Karpas-422 (cell line): ENCODE measurements at regions not wholly inside any gene's neighbourhood (a gene's known extent, or its start where the extent isn't known, plus 50 kb on each side); places are given as distances from the start of the nearest gene placed in this dataset.
"Not testable (repeated sequence)": the region's sequence is repeated elsewhere in the genome, so short reads cannot be mapped to it uniquely, and the experiment has no call there.

Source experiments
- DNase-seq: peaks from one replicate; pipeline ENCODE4 v3.0.0-alpha.2; 2015
- H2AFZ ChIP-seq: fragments of 200-600 bp; sonication (generic); 2 replicates; pipeline ENCODE4 v1.6.1; 2014; ENCODE audit warnings: antibody characterized with exemption, low read length, mixed read lengths
- H3K27ac ChIP-seq: fragments of 200-600 bp; sonication (generic); 2 replicates; pipeline ENCODE4 v1.5.1; 2014; ENCODE audit warnings: mild to moderate bottlenecking, low read length, moderate library complexity
- H3K27me3 ChIP-seq: fragments of 200-600 bp; sonication (generic); 2 replicates; pipeline ENCODE4 v1.6.1; 2014; ENCODE audit warnings: low read length, mixed read lengths
- H3K36me3 ChIP-seq: fragments of 200-600 bp; sonication (generic); 2 replicates; pipeline ENCODE4 v1.6.1; 2014; ENCODE audit warnings: low read length, mixed read lengths; ENCODE audit not compliant: insufficient read depth
- H3K4me1 ChIP-seq: fragments of 200-600 bp; sonication (generic); 2 replicates; pipeline ENCODE4 v1.6.1; 2014; ENCODE audit warnings: mild to moderate bottlenecking, low read length, mixed read lengths
- H3K4me2 ChIP-seq: fragments of 200-600 bp; sonication (generic); 2 replicates; pipeline ENCODE4 v1.6.1; 2014; ENCODE audit warnings: low read length, low read depth, mild to moderate bottlenecking; ENCODE audit not compliant: poor library complexity, severe bottlenecking
- H3K4me3 ChIP-seq: fragments of 200-600 bp; sonication (generic); 2 replicates; pipeline ENCODE4 v1.5.1; 2014; ENCODE audit warnings: mild to moderate bottlenecking, antibody characterized with exemption, low read length, mixed read lengths
- H3K79me2 ChIP-seq: fragments of 200-600 bp; sonication (generic); 2 replicates; pipeline ENCODE4 v1.6.1; 2014; ENCODE audit warnings: mild to moderate bottlenecking, low read length, mixed read lengths
- H3K9ac ChIP-seq: fragments of 200-600 bp; sonication (generic); 2 replicates; pipeline ENCODE4 v1.6.0; 2014; ENCODE audit warnings: low read length
- H3K9me2 ChIP-seq: fragments of 200-600 bp; sonication (generic), shearing (Covaris generic); replicated peaks from 2 replicates; pipeline ENCODE4 v1.6.0; 2014; ENCODE audit warnings: mild to moderate bottlenecking, low read length, moderate library complexity; ENCODE audit not compliant: insufficient read depth
- H3K9me3 ChIP-seq: fragments of 300-700, 200-600 bp; sonication (generic); 2 replicates; pipeline ENCODE4 v1.6.1; 2014; ENCODE audit warnings: low read length, mixed read lengths
- H4K20me1 ChIP-seq: fragments of 200-600 bp; sonication (generic); 2 replicates; pipeline ENCODE4 v1.6.1; 2014; ENCODE audit warnings: mild to moderate bottlenecking, antibody characterized with exemption, low read length, low read depth; ENCODE audit not compliant: insufficient read depth

DNA sequence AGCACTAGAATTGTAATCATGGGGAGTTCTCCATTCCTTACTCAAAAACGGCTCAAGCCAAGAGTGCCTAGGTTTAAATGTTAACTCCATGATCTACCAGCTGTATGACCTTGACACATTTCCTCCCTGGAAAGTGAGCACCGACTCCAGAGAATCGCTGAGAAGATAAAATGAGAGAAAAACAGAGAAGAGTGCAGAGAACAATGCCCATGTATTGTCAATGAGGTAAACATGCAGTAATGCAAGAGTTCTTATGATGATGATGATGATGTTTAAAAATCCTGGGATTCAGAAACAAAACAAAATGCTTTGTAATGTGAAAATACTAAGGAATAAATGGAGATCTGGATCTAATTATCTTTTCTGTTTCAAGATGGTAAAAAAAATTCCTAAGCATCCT lies 64.8 kb upstream of the BEND6 start:
- no peaks in the 10 kb centered on the region for H3K36me3 ChIP-seq
- H3K79me2 ChIP-seq = no peaks in the 10 kb centered on the region
- no peaks in the 10 kb centered on the region for H4K20me1 ChIP-seq
- H2AFZ ChIP-seq = no peak overlapping the region
- no peaks in the 10 kb centered on the region for H3K9me3 ChIP-seq
- no peak overlapping the region for H3K4me3 ChIP-seq
- no peak overlapping the region for H3K27ac ChIP-seq
- no peak for DNase-seq
- H3K4me1 ChIP-seq = peaks cover 5% of the 10 kb centered on the region
- no peaks in the 10 kb centered on the region for H3K27me3 ChIP-seq
- H3K9me2 ChIP-seq = no peaks in the 10 kb centered on the region
- H3K4me2 ChIP-seq = no peak overlapping the region
- no peak overlapping the region for H3K9ac ChIP-seq

DNA sequence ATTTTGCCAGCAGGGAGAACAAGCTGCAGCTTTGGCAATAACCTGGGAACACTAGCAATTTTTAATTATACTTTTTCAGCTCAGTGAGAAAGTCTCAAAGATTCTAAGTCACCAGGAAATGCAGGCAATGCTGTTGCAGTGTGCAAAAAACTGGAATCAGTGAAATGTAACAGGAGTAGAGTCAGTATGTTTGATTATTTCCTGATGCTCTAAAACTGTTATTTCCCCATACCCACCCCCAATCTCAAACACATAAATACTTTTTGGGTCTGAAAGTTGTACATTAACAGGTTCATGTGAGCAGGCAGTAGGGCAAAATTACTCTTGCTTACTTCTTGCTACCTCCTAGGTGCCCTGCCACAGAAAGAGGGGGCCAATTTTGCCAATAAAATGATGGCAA lies 65.4 kb upstream of the BEND6 start:
- Histone ChIP-seq H3K4me3 (no peak overlapping the region), H3K4me1 (peaks cover 5% of the 10 kb centered on the region), H3K79me2 (no peaks in the 10 kb centered on the region), H3K27ac (no peak overlapping the region), H2AFZ (no peak overlapping the region), H3K9ac (no peak overlapping the region), H3K27me3 (no peaks in the 10 kb centered on the region), H3K9me3 (no peaks in the 10 kb centered on the region), H3K9me2 (no peaks in the 10 kb centered on the region), H4K20me1 (no peaks in the 10 kb centered on the region), H3K36me3 (no peaks in the 10 kb centered on the region), H3K4me2 (no peak overlapping the region)
- no peak for DNase-seq

- no peak overlapping the region for H3K27ac ChIP-seq
- H3K4me2 ChIP-seq = no peak overlapping the region
- H3K79me2 ChIP-seq = no peaks in the 10 kb centered on the region
- H3K9ac ChIP-seq = no peak overlapping the region
- H2AFZ ChIP-seq = no peak overlapping the region
- peaks cover 5% of the 10 kb centered on the region for H3K4me1 ChIP-seq
- no peak overlapping the region for H3K4me3 ChIP-seq
- no peaks in the 10 kb centered on the region for H4K20me1 ChIP-seq
- no peaks in the 10 kb centered on the region for H3K27me3 ChIP-seq
- no peaks in the 10 kb centered on the region for H3K36me3 ChIP-seq
- no peak for DNase-seq
- no peaks in the 10 kb centered on the region for H3K9me2 ChIP-seq
- H3K9me3 ChIP-seq = no peaks in the 10 kb centered on the region
Measured at GRCh38 chr6:56888687-56889086, 66.2 kb upstream of the BEND6 start.

- no peak overlapping the region for H3K4me2 ChIP-seq
- H2AFZ ChIP-seq = no peak overlapping the region
- no peaks in the 10 kb centered on the region for H3K79me2 ChIP-seq
- H3K4me1 ChIP-seq = peaks cover 5% of the 10 kb centered on the region
- no peaks in the 10 kb centered on the region for H3K36me3 ChIP-seq
- DNase-seq = no peak
- no peaks in the 10 kb centered on the region for H3K27me3 ChIP-seq
- H3K9ac ChIP-seq = no peak overlapping the region
- H4K20me1 ChIP-seq = no peaks in the 10 kb centered on the region
- no peak overlapping the region for H3K4me3 ChIP-seq
- no peaks in the 10 kb centered on the region for H3K9me3 ChIP-seq
- H3K9me2 ChIP-seq = no peaks in the 10 kb centered on the region
- no peak overlapping the region for H3K27ac ChIP-seq
Measured at GRCh38 chr6:56887086-56887485, 67.8 kb upstream of the BEND6 start.

DNA sequence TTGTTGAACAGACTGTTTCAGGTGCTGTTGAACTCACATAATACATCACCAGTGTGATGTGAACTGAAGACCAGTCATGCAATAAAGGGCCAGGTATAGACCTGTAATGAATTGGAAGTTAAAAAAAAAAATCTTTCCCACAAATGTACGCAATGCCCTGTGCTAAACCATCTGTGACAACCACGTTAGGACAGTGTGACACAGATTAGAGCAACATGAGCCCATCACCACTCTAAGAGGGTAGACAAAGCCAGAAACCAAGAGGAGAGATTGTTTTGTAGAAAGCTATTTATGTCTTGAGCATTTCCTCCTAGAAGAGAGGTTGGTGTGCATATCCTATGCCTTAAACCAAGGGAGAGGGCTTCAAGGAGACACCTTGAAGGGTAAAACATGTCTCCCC lies 77.0 kb upstream of the BEND6 start:
- Histone ChIP-seq H3K4me3 (no peak overlapping the region), H3K4me2 (no peak overlapping the region), H2AFZ (no peak overlapping the region), H3K27ac (no peak overlapping the region), H3K79me2 (no peaks in the 10 kb centered on the region), H3K27me3 (no peaks in the 10 kb centered on the region), H3K9me2 (no peaks in the 10 kb centered on the region), H3K9ac (no peak overlapping the region), H3K4me1 (no peaks in the 10 kb centered on the region), H3K9me3 (no peaks in the 10 kb centered on the region), H3K36me3 (no peaks in the 10 kb centered on the region), H4K20me1 (no peaks in the 10 kb centered on the region)
- no peak for DNase-seq

DNA sequence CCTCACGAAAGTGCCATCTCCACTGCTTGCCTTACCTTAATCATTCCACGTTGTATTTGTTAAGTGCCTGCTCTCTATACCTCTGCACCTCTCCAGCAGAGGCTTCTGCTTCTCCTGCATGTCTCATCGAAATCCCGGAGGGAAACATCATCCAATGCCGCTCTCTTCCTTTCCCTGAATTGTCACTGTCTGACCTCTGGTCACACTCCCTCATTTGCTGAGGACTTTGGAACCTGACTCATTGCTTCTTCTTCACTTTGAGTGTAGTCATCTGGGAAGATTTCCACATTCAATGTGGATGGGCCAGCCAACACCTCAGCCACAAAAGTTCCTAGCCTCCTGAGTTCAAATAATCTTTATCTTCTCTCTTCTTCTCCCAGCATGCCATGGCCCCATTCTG lies 78.9 kb upstream of the BEND6 start:
- H3K36me3 ChIP-seq = no peaks in the 10 kb centered on the region
- H3K79me2 ChIP-seq = no peaks in the 10 kb centered on the region
- H2AFZ ChIP-seq = no peak overlapping the region
- H3K27ac ChIP-seq = no peak overlapping the region
- H3K9me3 ChIP-seq = no peaks in the 10 kb centered on the region
- no peak overlapping the region for H3K4me3 ChIP-seq
- no peak for DNase-seq
- H3K9me2 ChIP-seq = no peaks in the 10 kb centered on the region
- no peaks in the 10 kb centered on the region for H3K27me3 ChIP-seq
- no peak overlapping the region for H3K9ac ChIP-seq
- no peaks in the 10 kb centered on the region for H3K4me1 ChIP-seq
- H3K4me2 ChIP-seq = no peak overlapping the region
- no peaks in the 10 kb centered on the region for H4K20me1 ChIP-seq

- Histone ChIP-seq H3K27me3 (no peaks in the 10 kb centered on the region), H3K9ac (no peak overlapping the region), H3K4me2 (no peak overlapping the region), H3K4me3 (no peak overlapping the region), H3K4me1 (no peaks in the 10 kb centered on the region), H3K9me3 (no peaks in the 10 kb centered on the region), H3K27ac (no peak overlapping the region), H3K9me2 (no peaks in the 10 kb centered on the region), H3K79me2 (no peaks in the 10 kb centered on the region), H3K36me3 (no peaks in the 10 kb centered on the region), H4K20me1 (no peaks in the 10 kb centered on the region), H2AFZ (no peak overlapping the region)
- no peak for DNase-seq
Measured at GRCh38 chr6:56875523-56875922, 79.4 kb upstream of the BEND6 start.

- Histone ChIP-seq H3K4me3 (no peak overlapping the region), H4K20me1 (no peaks in the 10 kb centered on the region), H3K9me3 (no peaks in the 10 kb centered on the region), H3K4me1 (no peaks in the 10 kb centered on the region), H3K27ac (no peak overlapping the region), H3K27me3 (no peaks in the 10 kb centered on the region), H3K4me2 (no peak overlapping the region), H3K36me3 (no peaks in the 10 kb centered on the region), H3K9me2 (no peaks in the 10 kb centered on the region), H3K9ac (no peak overlapping the region), H2AFZ (no peak overlapping the region), H3K79me2 (no peaks in the 10 kb centered on the region)
- DNase-seq = no peak
Measured at GRCh38 chr6:56874328-56874727, 80.6 kb upstream of the BEND6 start.

DNA sequence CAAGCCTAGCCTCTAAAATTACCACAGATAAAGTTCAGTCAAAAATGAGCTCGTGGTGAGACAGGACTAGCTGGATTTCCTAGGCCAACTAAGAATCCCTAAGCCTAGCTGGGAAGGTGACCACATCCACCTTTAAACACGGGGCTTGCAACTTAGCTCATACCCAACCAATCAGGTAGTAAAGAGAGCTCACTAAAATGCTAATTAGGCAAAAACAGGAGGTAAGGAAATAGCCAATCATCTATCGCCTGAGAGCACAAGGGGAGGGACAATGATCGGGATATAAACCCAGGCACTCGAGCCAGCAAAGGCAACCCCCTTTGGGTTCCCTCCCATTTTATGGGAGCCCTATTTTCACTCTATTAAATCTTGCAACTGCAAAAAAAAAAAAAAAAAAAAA lies 84.9 kb upstream of the BEND6 start:
- H2AFZ ChIP-seq, H3K4me2 ChIP-seq, H3K27me3 ChIP-seq, H3K27ac ChIP-seq, H3K4me1 ChIP-seq, H3K9me3 ChIP-seq, H3K9me2 ChIP-seq, H3K79me2 ChIP-seq, H3K4me3 ChIP-seq, H3K36me3 ChIP-seq, H3K9ac ChIP-seq, DNase-seq, H4K20me1 ChIP-seq: not testable (repeated sequence)
